Muscle layer of colon (tissue), 2 donors: ENCODE measurements at regions not wholly inside any gene's neighbourhood (a gene's known extent, or its start where the extent isn't known, plus 50 kb on each side); places are given as distances from the start of the nearest gene placed in this dataset.
"Not testable (repeated sequence)": the region's sequence is repeated elsewhere in the genome, so short reads cannot be mapped to it uniquely, and the experiment has no call there.

ENCODE experiments used
- H3K27ac ChIP-seq: one replicate; pipeline ENCODE4 v1.7.0; 2013; ENCODE audit warnings: low read depth, mild to moderate bottlenecking, low read length, moderate library complexity
- H3K27me3 ChIP-seq, 2 donors: one replicate each; pipeline ENCODE4 v1.7.0; 2013; ENCODE audit warnings: low read length in 2 of 2, mild to moderate bottlenecking in 2 of 2; ENCODE audit not compliant: insufficient read depth in 2 of 2, control insufficient read depth in 1 of 2
- H3K36me3 ChIP-seq: one replicate; pipeline ENCODE4 v1.7.0; 2013; ENCODE audit warnings: mild to moderate bottlenecking, low read length; ENCODE audit not compliant: insufficient read depth
- H3K4me1 ChIP-seq: one replicate; pipeline ENCODE4 v1.7.0; 2013; ENCODE audit warnings: mild to moderate bottlenecking, low read length; ENCODE audit not compliant: insufficient read depth
- H3K4me3 ChIP-seq, 2 donors: one replicate each; pipeline ENCODE4 v1.7.0; 2013; ENCODE audit warnings: low read length in 2 of 2, low read depth in 1 of 2, mild to moderate bottlenecking in 1 of 2, moderate library complexity in 1 of 2
- H3K9ac ChIP-seq: one replicate; pipeline ENCODE4 v1.7.0; 2013; ENCODE audit warnings: low read length
- H3K9me3 ChIP-seq: one replicate; pipeline ENCODE4 v1.7.0; 2013; ENCODE audit warnings: mild to moderate bottlenecking, low read length
- donor health status: abdominal sarcoma.
- donor health status: Adenocarcinoma of cecum.

GRCh38 chr11:92168936-92169335 is 55.7 kb upstream of the FAT3 start:
- H3K4me3 ChIP-seq: no peak overlapping the region
- H3K27ac ChIP-seq: no peak overlapping the region
- H3K9ac ChIP-seq: no peak overlapping the region
- no peaks in the 10 kb centered on the region for H3K27me3 ChIP-seq
- no peaks in the 10 kb centered on the region for H3K36me3 ChIP-seq
- H3K9me3 ChIP-seq: no peaks in the 10 kb centered on the region
- no peaks in the 10 kb centered on the region for H3K4me1 ChIP-seq

GRCh38 chr11:92167571-92167970 is 57.0 kb upstream of the FAT3 start:
- Histone ChIP-seq H3K27me3 (no peaks in the 10 kb centered on the region), H3K9me3 (no peaks in the 10 kb centered on the region), H3K4me3 (no peak overlapping the region), H3K9ac (no peak overlapping the region), H3K36me3 (no peaks in the 10 kb centered on the region), H3K4me1 (no peaks in the 10 kb centered on the region), H3K27ac (no peak overlapping the region)

- Histone ChIP-seq H3K9ac (no peak overlapping the region), H3K27me3 (no peaks in the 10 kb centered on the region), H3K27ac (no peak overlapping the region), H3K36me3 (no peaks in the 10 kb centered on the region), H3K9me3 (no peaks in the 10 kb centered on the region), H3K4me1 (no peaks in the 10 kb centered on the region), H3K4me3 (no peak overlapping the region)
These were observed 58.3 kb upstream of the FAT3 start for GRCh38 chr11:92166335-92166734.

GRCh38 chr11:92163879-92164278 is 60.7 kb upstream of the FAT3 start:
- H3K4me1 ChIP-seq: no peaks in the 10 kb centered on the region
- H3K4me3 ChIP-seq: no peak overlapping the region
- no peak overlapping the region for H3K27ac ChIP-seq
- no peak overlapping the region for H3K9ac ChIP-seq
- no peaks in the 10 kb centered on the region for H3K36me3 ChIP-seq
- no peaks in the 10 kb centered on the region for H3K27me3 ChIP-seq
- no peaks in the 10 kb centered on the region for H3K9me3 ChIP-seq

GRCh38 chr11:92162776-92163175 is 61.8 kb upstream of the FAT3 start:
- H3K36me3 ChIP-seq: no peaks in the 10 kb centered on the region
- no peak overlapping the region for H3K27ac ChIP-seq
- no peaks in the 10 kb centered on the region for H3K27me3 ChIP-seq
- H3K4me3 ChIP-seq: no peak overlapping the region
- no peaks in the 10 kb centered on the region for H3K4me1 ChIP-seq
- H3K9ac ChIP-seq: no peak overlapping the region
- H3K9me3 ChIP-seq: no peaks in the 10 kb centered on the region

GRCh38 chr11:92159931-92160330 is 64.7 kb upstream of the FAT3 start:
- H3K27me3 ChIP-seq: no peaks in the 10 kb centered on the region
- H3K27ac ChIP-seq: no peak overlapping the region
- no peaks in the 10 kb centered on the region for H3K36me3 ChIP-seq
- H3K4me1 ChIP-seq: no peaks in the 10 kb centered on the region
- no peak overlapping the region for H3K9ac ChIP-seq
- H3K4me3 ChIP-seq: no peak overlapping the region
- no peaks in the 10 kb centered on the region for H3K9me3 ChIP-seq

GRCh38 chr11:92157390-92157789 is 67.2 kb upstream of the FAT3 start:
- not testable (repeated sequence) for H3K9me3 ChIP-seq, H3K27me3 ChIP-seq, H3K27ac ChIP-seq, H3K9ac ChIP-seq, H3K4me1 ChIP-seq, H3K36me3 ChIP-seq, H3K4me3 ChIP-seq

- H3K27me3 ChIP-seq: no peaks in the 10 kb centered on the region
- H3K36me3 ChIP-seq: no peaks in the 10 kb centered on the region
- no peaks in the 10 kb centered on the region for H3K9me3 ChIP-seq
- H3K4me1 ChIP-seq: no peaks in the 10 kb centered on the region
- H3K4me3 ChIP-seq: no peak overlapping the region
- H3K27ac ChIP-seq: no peak overlapping the region
- no peak overlapping the region for H3K9ac ChIP-seq
These were observed 70.0 kb upstream of the FAT3 start for GRCh38 chr11:92154611-92155010.

GRCh38 chr11:92154110-92154509 is 70.5 kb upstream of the FAT3 start:
- H3K27me3 ChIP-seq: no peaks in the 10 kb centered on the region
- H3K9ac ChIP-seq: no peak overlapping the region
- H3K36me3 ChIP-seq: no peaks in the 10 kb centered on the region
- H3K9me3 ChIP-seq: no peaks in the 10 kb centered on the region
- no peak overlapping the region for H3K27ac ChIP-seq
- H3K4me1 ChIP-seq: no peaks in the 10 kb centered on the region
- no peak overlapping the region for H3K4me3 ChIP-seq

GRCh38 chr11:92153542-92153941 is 71.1 kb upstream of the FAT3 start:
- H3K4me3 ChIP-seq: no peak overlapping the region
- no peaks in the 10 kb centered on the region for H3K27me3 ChIP-seq
- H3K36me3 ChIP-seq: no peaks in the 10 kb centered on the region
- no peak overlapping the region for H3K9ac ChIP-seq
- H3K4me1 ChIP-seq: no peaks in the 10 kb centered on the region
- H3K9me3 ChIP-seq: no peaks in the 10 kb centered on the region
- no peak overlapping the region for H3K27ac ChIP-seq

GRCh38 chr11:92152245-92152644 is 72.4 kb upstream of the FAT3 start:
- Histone ChIP-seq H3K4me1 (no peaks in the 10 kb centered on the region), H3K4me3 (no peak overlapping the region), H3K27ac (no peak overlapping the region), H3K9ac (no peak overlapping the region), H3K9me3 (no peaks in the 10 kb centered on the region), H3K27me3 (no peaks in the 10 kb centered on the region), H3K36me3 (no peaks in the 10 kb centered on the region)

- Histone ChIP-seq H3K27me3 (no peaks in the 10 kb centered on the region), H3K36me3 (no peaks in the 10 kb centered on the region), H3K9ac (no peak overlapping the region), H3K4me3 (no peak overlapping the region), H3K27ac (no peak overlapping the region), H3K4me1 (no peaks in the 10 kb centered on the region), H3K9me3 (no peaks in the 10 kb centered on the region)
These were observed 74.6 kb upstream of the FAT3 start for GRCh38 chr11:92149996-92150395.
